ENCODE measurements at regions not wholly inside any gene's neighbourhood (a gene's known extent, or its start where the extent isn't known, plus 50 kb on each side); places are given as distances from the start of the nearest gene placed in this dataset.
A peak's percentile ranks its signal among the peaks of the same experiment; 100 is the strongest.

GRCh38 chr4:174037049-174037448 is 246.4 kb downstream of the FBXO8 start:
- intact Hi-C loops (cut with DNase I) = no loop called here
- ATAC-seq (no peak), DNase-seq (no peak)
- H3K27ac ChIP-seq = no peak overlapping the region
- H3K4me1 ChIP-seq = no peaks in the 10 kb centered on the region
- H3K4me3 ChIP-seq = no peak overlapping the region
- H3K9me3 ChIP-seq = no peaks in the 10 kb centered on the region
- TF ChIP-seq CTCF (IDR thresholded peaks at IDR 0.05) (no peak), POLR2A (IDR thresholded peaks at IDR 0.05) (no peak)
- WGBS, 4 donors = 85 to 91% (median 87%) methylated on average over 8 of the region's 8 CpGs
- H3K36me3 ChIP-seq = no peaks in the 10 kb centered on the region
- H3K27me3 ChIP-seq = no peaks in the 10 kb centered on the region

GRCh38 chr4:174036576-174036975 is 246.9 kb downstream of the FBXO8 start:
- Histone ChIP-seq H3K27ac (no peak overlapping the region), H3K9me3 (no peaks in the 10 kb centered on the region), H3K4me3 (no peak overlapping the region), H3K27me3 (no peaks in the 10 kb centered on the region), H3K36me3 (no peaks in the 10 kb centered on the region), H3K4me1 (no peaks in the 10 kb centered on the region)
- no peak for TF ChIP-seq POLR2A (IDR thresholded peaks at IDR 0.05)
- no peak for TF ChIP-seq CTCF (IDR thresholded peaks at IDR 0.05)
- intact Hi-C loops (cut with DNase I) = no loop called here
- ATAC-seq (no peak), DNase-seq (peak in 2 of 5 donors; percentile 16 to 40)
- 62 to 79% (median 71%) methylated on average over 4 of the region's 4 CpGs for WGBS, 4 donors

- intact Hi-C loops (cut with DNase I) = no loop called here
- Histone ChIP-seq H3K4me3 (no peak overlapping the region), H3K9me3 (no peaks in the 10 kb centered on the region), H3K36me3 (no peaks in the 10 kb centered on the region), H3K4me1 (no peaks in the 10 kb centered on the region), H3K27me3 (no peaks in the 10 kb centered on the region), H3K27ac (no peak overlapping the region)
- ATAC-seq = no peak
- DNase-seq = no peak
- WGBS, 4 donors = 48 to 67% (median 55%) methylated on average over 2 of the region's 2 CpGs
- no peak for TF ChIP-seq CTCF (IDR thresholded peaks at IDR 0.05)
- TF ChIP-seq POLR2A (IDR thresholded peaks at IDR 0.05) = no peak
Measured at GRCh38 chr4:174036111-174036510, 247.4 kb downstream of the FBXO8 start.

- Histone ChIP-seq H3K27ac (no peak overlapping the region), H3K36me3 (no peaks in the 10 kb centered on the region), H3K4me1 (no peaks in the 10 kb centered on the region), H3K27me3 (no peaks in the 10 kb centered on the region), H3K4me3 (no peak overlapping the region), H3K9me3 (no peaks in the 10 kb centered on the region)
- ATAC-seq = no peak
- intact Hi-C loops (cut with DNase I) = no loop called here
- no peak for TF ChIP-seq CTCF (IDR thresholded peaks at IDR 0.05)
- no peak for TF ChIP-seq POLR2A (IDR thresholded peaks at IDR 0.05)
- WGBS, 4 donors = 46 to 89% (median 75%) methylated on average over 2 of the region's 2 CpGs
- DNase-seq = no peak
Measured at GRCh38 chr4:174023641-174024040, 259.8 kb downstream of the FBXO8 start.

Measured in heart left ventricle (tissue), 16 donors.